ENCODE measurements at regions not wholly inside any gene's neighbourhood (a gene's known extent, or its start where the extent isn't known, plus 50 kb on each side); places are given as distances from the start of the nearest gene placed in this dataset.

DNA sequence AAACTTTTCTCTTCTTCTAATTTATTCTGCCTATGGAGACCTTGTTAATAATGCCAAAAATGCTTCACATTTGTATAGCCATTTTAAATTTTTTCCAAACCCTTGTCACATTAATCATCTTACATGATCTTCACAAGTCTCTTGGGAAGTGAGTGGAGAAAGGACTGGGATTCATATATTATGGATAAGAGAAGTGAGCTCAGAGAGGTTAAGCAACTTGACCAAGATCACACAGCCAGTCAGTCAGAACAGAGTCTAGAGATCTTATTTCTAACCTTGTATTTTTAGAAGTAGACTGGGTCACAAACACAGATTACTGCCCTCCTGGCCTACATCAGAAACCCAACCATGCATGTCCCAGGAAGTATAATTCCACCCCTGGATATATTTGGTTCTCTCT lies 218.0 kb upstream of the ADRA1B start:
- no peak overlapping the region for H3K4me3 ChIP-seq (ENCODE audit: control insufficient read depth, low read depth, low read length)
- TF ChIP-seq, protein P1, sequence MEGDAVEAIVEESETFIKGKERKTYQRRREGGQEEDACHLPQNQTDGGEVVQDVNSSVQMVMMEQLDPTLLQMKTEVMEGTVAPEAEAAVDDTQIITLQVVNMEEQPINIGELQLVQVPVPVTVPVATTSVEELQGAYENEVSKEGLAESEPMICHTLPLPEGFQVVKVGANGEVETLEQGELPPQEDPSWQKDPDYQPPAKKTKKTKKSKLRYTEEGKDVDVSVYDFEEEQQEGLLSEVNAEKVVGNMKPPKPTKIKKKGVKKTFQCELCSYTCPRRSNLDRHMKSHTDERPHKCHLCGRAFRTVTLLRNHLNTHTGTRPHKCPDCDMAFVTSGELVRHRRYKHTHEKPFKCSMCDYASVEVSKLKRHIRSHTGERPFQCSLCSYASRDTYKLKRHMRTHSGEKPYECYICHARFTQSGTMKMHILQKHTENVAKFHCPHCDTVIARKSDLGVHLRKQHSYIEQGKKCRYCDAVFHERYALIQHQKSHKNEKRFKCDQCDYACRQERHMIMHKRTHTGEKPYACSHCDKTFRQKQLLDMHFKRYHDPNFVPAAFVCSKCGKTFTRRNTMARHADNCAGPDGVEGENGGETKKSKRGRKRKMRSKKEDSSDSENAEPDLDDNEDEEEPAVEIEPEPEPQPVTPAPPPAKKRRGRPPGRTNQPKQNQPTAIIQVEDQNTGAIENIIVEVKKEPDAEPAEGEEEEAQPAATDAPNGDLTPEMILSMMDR (conservative IDR thresholded peaks at IDR 0.05; ENCODE audit: control insufficient read depth, insufficient read depth, low read depth, low read length), result no peak
- DNase-seq (ENCODE audit: low read depth), result no peak

GRCh38 chr5:159700016-159700415 lies 216.3 kb upstream of the ADRA1B start:
- H3K4me3 ChIP-seq (ENCODE audit: control insufficient read depth, low read depth, low read length), result no peak overlapping the region
- TF ChIP-seq, protein P1 (conservative IDR thresholded peaks at IDR 0.05; ENCODE audit: control insufficient read depth, insufficient read depth, low read depth, low read length), result no peak
- no peak for DNase-seq (ENCODE audit: low read depth)

DNA sequence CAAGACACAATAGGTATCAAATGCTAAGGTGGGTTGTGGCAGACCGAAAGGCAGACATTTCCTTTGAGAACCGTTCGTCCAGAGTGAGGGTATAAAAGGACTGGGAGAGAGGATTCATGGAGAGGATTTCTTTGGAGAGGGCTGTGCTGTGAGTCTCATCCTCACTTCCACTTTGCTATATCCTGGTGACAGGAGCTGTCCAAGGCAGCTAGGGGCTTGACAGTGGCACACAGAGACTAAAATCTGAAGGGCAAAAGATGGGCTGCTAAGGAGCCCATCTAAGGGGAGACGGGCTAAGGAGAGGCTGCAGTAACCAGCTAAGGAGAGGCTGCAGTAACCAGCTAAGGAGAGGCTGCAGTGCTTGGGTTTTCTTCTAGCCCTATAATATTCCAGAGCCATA lies 214.0 kb upstream of the ADRA1B start:
- TF ChIP-seq, protein P1 (conservative IDR thresholded peaks at IDR 0.05; ENCODE audit: control insufficient read depth, insufficient read depth, low read depth, low read length), result no peak
- no peak overlapping the region for H3K4me3 ChIP-seq (ENCODE audit: control insufficient read depth, low read depth, low read length)
- no peak for DNase-seq (ENCODE audit: low read depth)

DNA sequence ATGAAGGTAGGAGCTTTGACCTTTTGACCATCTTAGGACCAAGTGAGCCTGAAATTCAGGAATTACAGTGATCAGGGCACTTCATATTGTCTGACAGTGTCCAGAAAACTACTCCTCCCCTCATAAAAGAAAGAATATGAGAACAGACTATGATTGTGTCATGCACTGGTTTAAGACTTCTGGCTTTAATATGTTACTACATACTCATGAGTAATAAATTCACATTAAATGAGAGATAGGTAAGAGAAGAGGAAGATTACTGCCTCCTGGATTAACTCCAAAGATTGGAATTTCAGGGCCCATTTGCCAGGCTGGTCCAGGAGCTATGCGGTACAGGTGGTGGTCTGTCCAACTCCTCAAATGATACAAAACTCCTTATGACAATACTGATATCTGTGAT lies 213.5 kb upstream of the ADRA1B start:
- TF ChIP-seq, protein P1 (conservative IDR thresholded peaks at IDR 0.05; ENCODE audit: control insufficient read depth, insufficient read depth, low read depth, low read length), result no peak
- DNase-seq (ENCODE audit: low read depth), result no peak
- no peak overlapping the region for H3K4me3 ChIP-seq (ENCODE audit: control insufficient read depth, low read depth, low read length)

GRCh38 chr5:159704160-159704559 lies 212.1 kb upstream of the ADRA1B start:
- TF ChIP-seq, protein P1 (conservative IDR thresholded peaks at IDR 0.05; ENCODE audit: control insufficient read depth, insufficient read depth, low read depth, low read length), result no peak
- peak; percentile 27 for DNase-seq (ENCODE audit: low read depth)
- no peak overlapping the region for H3K4me3 ChIP-seq (ENCODE audit: control insufficient read depth, low read depth, low read length)

- H3K4me3 ChIP-seq (ENCODE audit: control insufficient read depth, low read depth, low read length), result no peak overlapping the region
- DNase-seq (ENCODE audit: low read depth), result no peak
- TF ChIP-seq, protein P1 (conservative IDR thresholded peaks at IDR 0.05; ENCODE audit: control insufficient read depth, insufficient read depth, low read depth, low read length), result no peak
Observed at GRCh38 chr5:159705948-159706347, 210.3 kb upstream of the ADRA1B start.

DNA sequence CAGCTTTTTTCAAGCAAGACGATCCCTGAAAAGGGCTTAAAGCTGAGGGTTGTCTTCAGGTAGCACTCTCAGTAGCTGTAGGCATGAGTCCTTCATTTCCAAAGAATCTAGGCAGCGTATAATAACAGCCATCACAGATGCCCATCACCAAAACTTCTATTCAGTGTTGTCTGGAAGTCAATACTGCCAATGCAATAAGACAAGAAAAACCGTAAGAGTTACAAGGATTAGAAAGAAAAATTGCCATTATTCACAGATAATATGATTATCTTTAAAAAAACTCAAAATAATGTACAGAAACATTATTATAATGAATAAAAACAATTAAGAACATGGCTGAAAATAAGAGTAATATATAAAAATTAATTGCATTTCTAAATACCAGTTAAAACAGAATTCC lies 208.2 kb upstream of the ADRA1B start:
- no peak overlapping the region for H3K4me3 ChIP-seq (ENCODE audit: control insufficient read depth, low read depth, low read length)
- TF ChIP-seq, protein P1 (conservative IDR thresholded peaks at IDR 0.05; ENCODE audit: control insufficient read depth, insufficient read depth, low read depth, low read length), result no peak
- no peak for DNase-seq (ENCODE audit: low read depth)

Data from fibroblast of mammary gland (primary cell).